ENCODE measurements at regions not wholly inside any gene's neighbourhood (a gene's known extent, or its start where the extent isn't known, plus 50 kb on each side); places are given as distances from the start of the nearest gene placed in this dataset.
"Not testable (repeated sequence)": the region's sequence is repeated elsewhere in the genome, so short reads cannot be mapped to it uniquely, and the experiment has no call there.

DNA sequence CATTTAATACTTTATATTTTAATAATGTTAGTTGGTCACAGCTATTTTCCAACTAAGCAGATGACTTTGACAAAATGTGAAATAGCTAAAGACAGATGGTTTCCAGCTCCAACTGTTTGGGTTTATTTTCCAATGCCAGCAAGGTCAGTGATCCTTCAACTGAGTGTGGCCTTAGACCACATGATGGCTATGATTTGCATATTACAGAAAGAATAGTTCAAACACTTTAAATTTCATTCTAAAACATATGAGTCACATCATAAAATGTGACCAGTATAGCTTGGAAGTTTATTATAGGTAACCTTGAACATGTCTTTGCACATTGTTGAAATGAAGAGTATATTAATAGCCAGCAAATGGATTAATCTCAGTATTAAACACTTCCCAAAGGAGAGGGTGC lies 454.0 kb upstream of the C1orf87 start:
- Histone ChIP-seq H3K27ac (no peak overlapping the region), H3K9me3 (replicated peaks) (no peaks in the 10 kb centered on the region), H3K4me3 (no peak overlapping the region), H3K4me1 (0 out of 2 replicates have a peak, but pooled peaks cover 2% of the 10 kb centered on the region), H3K36me3 (no peaks in the 10 kb centered on the region), H3K27me3 (no peaks in the 10 kb centered on the region)
- DNase-seq, result no peak

DNA sequence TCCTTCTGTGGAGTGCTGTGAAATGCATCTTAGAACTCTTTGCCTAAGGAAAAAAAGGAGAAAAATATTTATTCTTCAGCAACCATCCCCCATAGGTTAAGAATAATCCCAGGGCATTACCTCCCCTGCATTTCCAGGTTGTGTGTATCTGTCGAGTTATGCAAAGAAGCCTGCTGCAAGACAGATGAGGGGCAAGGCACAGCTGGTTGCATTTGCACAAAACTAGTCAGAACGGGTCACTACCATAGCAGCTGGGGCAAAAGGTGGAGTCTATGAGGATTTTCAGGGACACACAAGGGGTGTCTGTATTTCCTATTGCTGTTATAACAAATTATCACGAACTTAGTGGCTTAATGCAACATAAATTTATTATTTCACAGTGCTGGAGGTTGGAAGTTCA lies 443.4 kb upstream of the C1orf87 start:
- Histone ChIP-seq H3K36me3 (no peaks in the 10 kb centered on the region), H3K9me3 (replicated peaks) (no peaks in the 10 kb centered on the region), H3K4me1 (no peaks in the 10 kb centered on the region), H3K27ac (no peak overlapping the region), H3K27me3 (no peaks in the 10 kb centered on the region), H3K4me3 (no peak overlapping the region)
- peak in 1 of 2 experiments; percentile 18 for DNase-seq

- Histone ChIP-seq H3K4me3 (no peak overlapping the region), H3K9me3 (replicated peaks) (no peaks in the 10 kb centered on the region), H3K4me1 (no peaks in the 10 kb centered on the region), H3K27ac (no peak overlapping the region), H3K36me3 (no peaks in the 10 kb centered on the region), H3K27me3 (no peaks in the 10 kb centered on the region)
- peak in 1 of 2 experiments; percentile 11 for DNase-seq
Observed at GRCh38 chr1:60510162-60510561, 436.6 kb upstream of the C1orf87 start.

GRCh38 chr1:60504206-60504840 lies 430.8 kb upstream of the C1orf87 start:
- Histone ChIP-seq H3K4me3 (no peak overlapping the region), H3K9me3 (replicated peaks) (no peaks in the 10 kb centered on the region), H3K4me1 (peaks cover 14% of the 10 kb centered on the region), H3K36me3 (no peaks in the 10 kb centered on the region), H3K27me3 (no peaks in the 10 kb centered on the region), H3K27ac (no peak overlapping the region)
- DNase-seq, result no peak

GRCh38 chr1:60503266-60503925 lies 429.8 kb upstream of the C1orf87 start:
- DNase-seq, result peak; percentile 77 to 87
- H3K27me3 ChIP-seq, result no peaks in the 10 kb centered on the region
- H3K36me3 ChIP-seq, result no peaks in the 10 kb centered on the region
- peak overlapping the region; percentile 60 for H3K27ac ChIP-seq
- peaks cover 14% of the 10 kb centered on the region for H3K4me1 ChIP-seq
- H3K9me3 ChIP-seq (replicated peaks), result no peaks in the 10 kb centered on the region
- H3K4me3 ChIP-seq, result peak overlapping the region; percentile 40

DNA sequence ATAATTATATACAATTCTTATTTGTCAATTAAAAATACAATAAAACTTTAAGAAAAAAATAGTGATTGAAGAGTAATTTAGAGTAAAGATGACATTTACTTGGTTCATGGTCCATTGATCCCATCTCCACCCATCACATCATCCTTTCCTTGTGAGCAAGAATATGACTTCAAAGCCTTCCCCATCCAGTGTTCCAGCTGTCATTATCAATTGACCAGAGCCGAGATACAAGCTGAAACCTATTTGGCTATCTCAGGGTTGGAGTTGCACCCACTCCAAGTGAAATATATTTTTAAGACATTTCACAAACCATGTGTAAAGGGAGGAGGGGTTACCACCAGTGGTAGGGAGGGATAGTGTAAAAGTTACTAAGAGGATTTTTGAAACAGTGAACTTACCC lies 428.9 kb upstream of the C1orf87 start:
- Histone ChIP-seq H3K36me3 (no peaks in the 10 kb centered on the region), H3K9me3 (replicated peaks) (peaks cover 6% of the 10 kb centered on the region), H3K4me3 (no peak overlapping the region), H3K4me1 (peaks cover 14% of the 10 kb centered on the region), H3K27me3 (no peaks in the 10 kb centered on the region), H3K27ac (peak overlapping the region; percentile 60)
- DNase-seq, result peak in 1 of 2 experiments; percentile 13

DNA sequence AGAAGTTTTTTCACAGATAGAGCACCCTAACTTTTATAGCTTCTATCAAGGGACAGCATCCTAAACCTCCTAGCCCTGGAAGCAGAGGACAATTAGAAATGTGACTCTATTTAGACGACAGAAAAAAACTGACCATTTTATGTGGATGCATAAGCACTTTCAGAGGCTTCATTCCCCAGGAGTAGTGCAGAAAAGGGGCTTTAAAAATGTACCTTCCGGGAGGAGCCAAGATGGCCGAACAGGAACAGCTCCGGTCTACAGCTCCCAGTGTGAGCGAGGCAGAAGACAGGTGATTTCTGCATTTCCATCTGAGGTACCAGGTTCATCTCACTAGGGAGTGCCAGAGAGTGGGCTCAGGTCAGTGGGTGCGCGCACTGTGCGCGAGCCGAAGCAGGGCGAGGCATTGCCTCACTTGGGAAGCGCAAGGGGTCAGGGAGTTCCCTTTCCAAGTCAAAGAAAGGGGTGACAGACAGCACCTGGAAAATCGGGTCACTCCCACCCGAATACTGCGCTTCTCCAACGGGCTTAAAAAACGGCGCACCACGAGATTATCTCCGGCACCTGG lies 416.4 kb upstream of the C1orf87 start:
- H3K9me3 ChIP-seq (replicated peaks); H3K27me3 ChIP-seq; H3K27ac ChIP-seq; H3K4me1 ChIP-seq; H3K36me3 ChIP-seq: not testable (repeated sequence)
- H3K4me3 ChIP-seq, result peak overlapping the region; percentile 55
- peak in 1 of 2 experiments; percentile 27 for DNase-seq

GRCh38 chr1:60488847-60489246 lies 415.3 kb upstream of the C1orf87 start:
- H3K4me3 ChIP-seq, result no peak overlapping the region
- H3K27me3 ChIP-seq, result no peaks in the 10 kb centered on the region; the same call in 1 of the 2 replicates
- no peaks in the 10 kb centered on the region for H3K4me1 ChIP-seq
- DNase-seq, result no peak
- H3K9me3 ChIP-seq (replicated peaks), result no peaks in the 10 kb centered on the region
- no peak overlapping the region for H3K27ac ChIP-seq
- no peaks in the 10 kb centered on the region for H3K36me3 ChIP-seq

DNA sequence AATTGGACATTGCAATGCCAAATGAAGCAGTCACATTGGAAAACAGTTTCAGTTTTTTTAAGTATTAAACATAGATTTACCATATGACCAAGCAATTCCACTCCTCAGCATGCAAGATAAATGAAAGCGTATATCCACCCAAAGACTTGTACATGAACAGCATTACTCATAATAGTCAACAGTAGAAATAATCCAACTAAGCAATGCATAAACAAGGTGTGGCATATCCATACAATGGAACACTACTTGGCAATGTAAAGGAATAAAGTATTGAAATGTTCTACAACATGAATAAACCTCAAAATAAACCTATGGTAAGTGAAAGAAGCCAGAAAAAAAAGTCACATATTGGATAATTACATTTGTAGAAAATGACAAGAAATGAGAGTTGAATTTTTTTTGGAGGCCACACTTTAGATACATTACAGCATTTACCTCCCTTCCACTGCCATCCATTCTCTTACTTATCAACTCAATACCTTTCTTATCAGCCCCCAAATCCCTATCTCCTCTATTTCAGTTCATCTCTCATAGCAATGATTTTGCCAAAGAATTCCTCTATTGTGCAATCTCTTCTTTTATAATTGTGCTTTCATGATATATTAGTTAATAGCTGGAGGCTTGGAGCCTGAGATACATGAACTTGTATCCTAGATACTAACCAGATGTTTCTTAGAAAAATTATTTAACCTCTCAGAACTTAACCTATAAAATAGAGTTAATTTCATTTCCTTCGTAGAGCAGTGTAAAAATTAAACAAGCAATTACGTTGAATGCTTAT lies 414.2 kb upstream of the C1orf87 start:
- no peak overlapping the region for H3K4me3 ChIP-seq
- no peak overlapping the region for H3K27ac ChIP-seq
- H3K36me3 ChIP-seq, result no peaks in the 10 kb centered on the region
- no peaks in the 10 kb centered on the region; the same call in 1 of the 2 replicates for H3K27me3 ChIP-seq
- H3K4me1 ChIP-seq, result no peaks in the 10 kb centered on the region
- H3K9me3 ChIP-seq (replicated peaks), result no peaks in the 10 kb centered on the region
- DNase-seq, result no peak

- Histone ChIP-seq H3K4me1 (no peaks in the 10 kb centered on the region), H3K27ac (no peak overlapping the region), H3K9me3 (replicated peaks) (no peaks in the 10 kb centered on the region; the same call in none of the 2 replicates), H3K36me3 (no peaks in the 10 kb centered on the region), H3K27me3 (no peaks in the 10 kb centered on the region), H3K4me3 (no peak overlapping the region)
- DNase-seq, result no peak
Observed at GRCh38 chr1:60483509-60483908, 409.9 kb upstream of the C1orf87 start.

GRCh38 chr1:60470246-60470645 lies 396.7 kb upstream of the C1orf87 start:
- no peaks in the 10 kb centered on the region for H3K4me1 ChIP-seq
- DNase-seq, result no peak
- H3K27me3 ChIP-seq, result no peaks in the 10 kb centered on the region
- H3K9me3 ChIP-seq (replicated peaks), result no peaks in the 10 kb centered on the region
- no peak overlapping the region for H3K27ac ChIP-seq
- H3K36me3 ChIP-seq, result no peaks in the 10 kb centered on the region
- no peak overlapping the region for H3K4me3 ChIP-seq

- no peak for DNase-seq
- Histone ChIP-seq H3K27me3 (no peaks in the 10 kb centered on the region), H3K36me3 (no peaks in the 10 kb centered on the region), H3K4me1 (no peaks in the 10 kb centered on the region), H3K27ac (no peak overlapping the region), H3K9me3 (replicated peaks) (no peaks in the 10 kb centered on the region), H3K4me3 (no peak overlapping the region)
Observed at GRCh38 chr1:60463786-60464185, 390.2 kb upstream of the C1orf87 start.

DNA sequence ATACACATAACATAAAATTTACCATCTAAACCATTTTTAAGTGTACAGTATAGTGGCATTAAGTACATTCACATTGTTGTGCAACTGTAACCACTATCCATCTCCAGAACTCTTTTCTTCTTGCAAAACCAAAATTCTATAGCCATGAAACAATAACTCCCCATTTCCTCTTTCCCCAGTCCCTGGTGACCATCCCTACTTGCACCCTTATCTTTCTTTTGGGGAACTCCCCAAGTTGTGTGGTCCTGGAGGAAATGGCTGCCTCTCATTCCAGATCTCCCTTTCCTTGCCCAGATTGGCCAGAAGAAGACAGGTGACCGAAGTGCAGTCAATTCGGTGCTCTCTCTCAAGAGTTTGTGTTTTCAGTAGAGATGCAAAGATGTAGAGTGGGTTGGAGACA lies 389.6 kb upstream of the C1orf87 start:
- Histone ChIP-seq H3K9me3 (replicated peaks) (no peaks in the 10 kb centered on the region), H3K27me3 (no peaks in the 10 kb centered on the region), H3K4me1 (no peaks in the 10 kb centered on the region), H3K36me3 (no peaks in the 10 kb centered on the region), H3K4me3 (no peak overlapping the region), H3K27ac (no peak overlapping the region)
- no peak for DNase-seq

DNA sequence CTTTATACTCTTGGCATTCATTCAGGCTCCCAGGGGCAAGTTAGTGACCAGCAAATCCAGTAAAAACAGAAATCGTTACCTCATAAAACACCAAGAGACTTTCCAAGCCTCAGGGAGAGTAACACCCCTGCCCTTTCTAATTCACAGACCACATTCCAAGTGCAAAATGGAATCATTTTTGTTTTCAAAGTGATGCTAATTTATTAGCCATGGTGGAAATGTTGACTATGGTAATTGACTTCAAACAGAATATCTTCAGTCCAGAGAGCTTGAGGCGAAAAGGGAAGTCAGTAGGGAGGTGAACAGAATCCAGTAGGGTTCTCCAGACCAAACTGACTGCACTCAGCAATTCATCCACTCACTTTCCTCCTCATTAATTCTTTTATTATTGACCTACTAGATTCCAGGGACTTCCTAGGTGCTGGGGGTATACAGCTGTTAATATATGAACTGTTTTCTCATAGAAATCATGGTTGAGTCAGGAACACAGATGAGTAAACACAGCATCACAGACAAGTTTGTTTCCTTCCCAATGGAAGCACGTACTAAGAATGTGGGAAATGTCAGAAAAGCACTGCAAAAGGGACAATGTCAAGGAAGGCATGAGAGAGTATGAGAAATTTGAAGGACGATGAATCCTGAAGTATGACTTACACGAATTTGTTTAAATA lies 388.5 kb upstream of the C1orf87 start:
- Histone ChIP-seq H3K9me3 (replicated peaks) (no peaks in the 10 kb centered on the region), H3K4me3 (no peak overlapping the region), H3K27me3 (no peaks in the 10 kb centered on the region), H3K36me3 (no peaks in the 10 kb centered on the region), H3K4me1 (no peaks in the 10 kb centered on the region), H3K27ac (no peak overlapping the region)
- no peak for DNase-seq

All from SJCRH30 (cell line).